Prostate gland (tissue), 2 donors: ENCODE measurements at regions not wholly inside any gene's neighbourhood (a gene's known extent, or its start where the extent isn't known, plus 50 kb on each side); places are given as distances from the start of the nearest gene placed in this dataset.

Experiments
- DNase-seq: peaks from one replicate; pipeline ENCODE4 v3.0.0-alpha.2; 2019; ENCODE audit warnings: low spot score
- H3K27ac ChIP-seq, 2 donors: fragments of 200-600 bp; sonication (generic); 2 replicates each; pipeline ENCODE4 v1.5.1; 2017 to 2019
- H3K27me3 ChIP-seq: fragments of 200-600 bp; sonication (generic); replicated peaks from 2 replicates; pipeline ENCODE4 v1.5.1; 2019; ENCODE audit not compliant: insufficient read depth
- H3K36me3 ChIP-seq, 2 donors: fragments of 200-600 bp; sonication (generic); 1 replicate in 1 of 2; 2 replicates in 1 of 2; pipeline versions ENCODE4 v1.5.1 to v1.8.1; 2017 to 2019
- H3K4me1 ChIP-seq: fragments of 200-600 bp; sonication (generic); replicated peaks from 2 replicates; pipeline ENCODE4 v1.5.1; 2019
- H3K4me3 ChIP-seq, 2 donors: fragments of 200-600 bp; sonication (generic); 2 replicates each; pipeline ENCODE4 v1.5.1; 2017 to 2019
- H3K9me3 ChIP-seq: fragments of 200-600 bp; sonication (generic); 2 replicates; pipeline ENCODE4 v1.5.1; 2017
- CTCF ChIP-seq, 4 experiments: fragments of 200-600 bp in 2 of 4; fragments of 450-650 bp in 2 of 4; sonication (generic) in 2 of 4; IDR thresholded peaks; 1 replicate in 3 of 4; 2 replicates in 1 of 4; pipeline ENCODE4 v1.5.1; 2016 to 2019; ENCODE audit warnings: antibody characterized with exemption in 4 of 4, mild to moderate bottlenecking in 2 of 4, moderate library complexity in 2 of 4
- POLR2A ChIP-seq: fragments of 450-650 bp; IDR thresholded peaks from one replicate; pipeline ENCODE4 v1.6.1; 2016; ENCODE audit warnings: antibody characterized with exemption, mild to moderate bottlenecking
- POLR2AphosphoS5 ChIP-seq: sonication (generic); formaldehyde crosslinking; IDR thresholded peaks from one replicate; pipeline ENCODE4 v1.6.1; 2017; ENCODE audit warnings: antibody characterized with exemption
- WGBS: methylation state at CpG from one replicate; pipeline ENCODE4 v1.1.5; 2018; 5-methylcytosine and 5-hydroxymethylcytosine counted together
- intact Hi-C: fragments of 100-400 bp; cut with DNase I; formaldehyde crosslinking; loops from one replicate; pipeline ENCODE4 v1.14.2; 2022

DNA sequence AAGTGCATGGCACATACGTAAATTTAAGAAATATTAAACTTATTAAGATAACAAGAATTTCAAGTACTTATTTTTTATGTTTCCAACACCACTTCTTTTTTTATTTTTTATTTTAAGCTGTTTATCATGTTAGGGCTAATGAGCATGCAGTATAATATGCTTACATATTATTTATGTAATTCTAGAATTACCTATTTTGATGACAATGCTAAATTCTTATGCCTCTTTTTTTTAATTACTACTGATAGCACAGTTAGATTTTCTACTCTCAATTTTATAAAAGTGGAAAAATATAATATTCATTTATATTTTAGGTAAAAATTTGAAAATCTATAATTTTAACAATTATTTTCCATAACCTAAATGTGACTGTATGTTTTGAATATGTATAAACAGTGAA, 713.0 kb downstream of the MRPL39 start:
- Histone ChIP-seq H3K4me3 (no peak overlapping the region), H3K36me3 (no peaks in the 10 kb centered on the region), H3K27me3 (no peaks in the 10 kb centered on the region), H3K9me3 (no peaks in the 10 kb centered on the region), H3K27ac (no peak overlapping the region), H3K4me1 (no peaks in the 10 kb centered on the region)
- intact Hi-C loops: no loop called here
- TF ChIP-seq CTCF (IDR thresholded peaks at IDR 0.05) (no peak), POLR2A (no peak)
- no peak for DNase-seq
- 98% methylated on average over 1 of the region's 1 CpG for WGBS

DNA sequence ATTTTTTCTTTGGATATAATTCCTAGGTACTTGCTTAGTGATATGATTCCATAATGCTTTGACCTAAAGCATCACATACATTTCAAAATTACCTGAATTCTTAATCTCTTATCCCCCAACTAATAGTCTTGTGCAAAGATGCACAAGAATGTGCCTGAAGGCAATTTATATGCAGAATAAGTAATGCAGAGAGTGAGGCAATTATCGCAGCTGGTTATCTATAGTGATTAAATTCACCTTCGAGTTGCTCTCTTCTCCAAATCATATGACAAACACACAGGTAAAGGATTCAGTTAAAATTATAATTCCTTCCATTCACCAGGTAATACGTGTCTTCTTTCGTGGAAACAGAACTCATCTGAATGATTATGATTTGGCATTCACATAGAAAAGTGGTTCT, 717.3 kb downstream of the MRPL39 start:
- DNase-seq: no peak
- no peak overlapping the region for H3K4me3 ChIP-seq
- H3K9me3 ChIP-seq: no peaks in the 10 kb centered on the region
- no peaks in the 10 kb centered on the region for H3K36me3 ChIP-seq
- H3K4me1 ChIP-seq: no peaks in the 10 kb centered on the region
- no peak for TF ChIP-seq POLR2A
- TF ChIP-seq CTCF (IDR thresholded peaks at IDR 0.05): no peak
- TF ChIP-seq POLR2AphosphoS5: no peak
- WGBS: 85% methylated on average over 4 of the region's 4 CpGs
- intact Hi-C loops: no loop called here
- H3K27ac ChIP-seq: no peak overlapping the region
- no peaks in the 10 kb centered on the region for H3K27me3 ChIP-seq

DNA sequence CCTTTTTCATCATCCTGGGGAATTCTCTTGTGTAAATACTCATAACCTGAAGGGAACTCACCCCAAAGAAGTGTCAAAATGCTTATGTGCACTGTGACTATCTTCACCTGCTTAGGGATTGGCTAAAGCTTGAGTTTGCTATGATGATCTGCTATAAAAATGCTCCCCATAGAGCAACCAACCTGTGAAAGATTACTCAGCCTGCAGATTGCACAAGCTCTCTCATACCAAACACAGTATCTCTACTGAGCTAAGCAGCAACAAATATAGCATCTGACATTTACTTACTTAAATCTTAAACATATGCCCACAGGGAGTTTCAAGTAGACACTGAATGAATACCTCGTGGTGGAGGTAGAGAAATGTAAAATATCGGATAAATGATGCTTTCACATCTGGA, 725.8 kb downstream of the MRPL39 start:
- DNase-seq: no peak
- no peak for TF ChIP-seq CTCF (IDR thresholded peaks at IDR 0.05)
- intact Hi-C loops: no loop called here
- no peaks in the 10 kb centered on the region for H3K36me3 ChIP-seq
- H3K4me1 ChIP-seq: no peaks in the 10 kb centered on the region
- no peaks in the 10 kb centered on the region for H3K9me3 ChIP-seq
- no peak overlapping the region for H3K27ac ChIP-seq
- no peak overlapping the region for H3K4me3 ChIP-seq
- no peaks in the 10 kb centered on the region for H3K27me3 ChIP-seq
- WGBS: 85% methylated on average over 2 of the region's 2 CpGs

GRCh38 chr21:24870633-24871032, 736.6 kb downstream of the MRPL39 start:
- 40% methylated on average over 4 of the region's 4 CpGs for WGBS
- H3K36me3 ChIP-seq: no peaks in the 10 kb centered on the region
- no peak overlapping the region for H3K4me3 ChIP-seq
- intact Hi-C loops: no loop called here
- no peak for TF ChIP-seq CTCF (IDR thresholded peaks at IDR 0.05)
- TF ChIP-seq POLR2A: no peak
- no peak for TF ChIP-seq POLR2AphosphoS5
- no peaks in the 10 kb centered on the region for H3K9me3 ChIP-seq
- H3K27ac ChIP-seq: no peak overlapping the region
- H3K27me3 ChIP-seq: no peaks in the 10 kb centered on the region
- no peak for DNase-seq
- H3K4me1 ChIP-seq: no peaks in the 10 kb centered on the region

DNA sequence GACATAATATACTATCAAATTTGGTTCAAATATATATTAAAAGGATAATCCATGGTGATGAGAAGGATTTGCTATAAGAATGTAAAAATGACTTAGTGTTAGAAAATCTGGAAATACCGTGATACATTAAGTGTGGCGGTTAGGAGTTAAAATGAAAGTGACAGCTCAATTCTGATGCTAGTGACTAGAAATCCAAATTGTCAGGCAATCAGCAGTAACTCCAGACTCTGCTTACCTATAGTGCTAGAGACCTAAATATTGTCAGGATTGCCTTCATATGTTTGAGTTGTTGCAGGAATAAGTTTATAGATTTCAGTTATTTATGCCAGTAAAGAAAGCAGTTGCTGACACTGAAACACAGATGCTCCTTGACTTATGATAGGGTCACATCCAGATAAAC, 737.4 kb downstream of the MRPL39 start:
- Histone ChIP-seq H3K9me3 (no peaks in the 10 kb centered on the region), H3K36me3 (no peaks in the 10 kb centered on the region), H3K4me1 (no peaks in the 10 kb centered on the region), H3K4me3 (no peak overlapping the region), H3K27ac (no peak overlapping the region), H3K27me3 (no peaks in the 10 kb centered on the region)
- intact Hi-C loops: no loop called here
- TF ChIP-seq CTCF (IDR thresholded peaks at IDR 0.05): no peak
- no peak for TF ChIP-seq POLR2AphosphoS5
- no peak for TF ChIP-seq POLR2A
- WGBS: 95% methylated on average over 2 of the region's 2 CpGs
- DNase-seq: no peak
